ENCODE measurements at regions not wholly inside any gene's neighbourhood (a gene's known extent, or its start where the extent isn't known, plus 50 kb on each side); places are given as distances from the start of the nearest gene placed in this dataset.

DNA sequence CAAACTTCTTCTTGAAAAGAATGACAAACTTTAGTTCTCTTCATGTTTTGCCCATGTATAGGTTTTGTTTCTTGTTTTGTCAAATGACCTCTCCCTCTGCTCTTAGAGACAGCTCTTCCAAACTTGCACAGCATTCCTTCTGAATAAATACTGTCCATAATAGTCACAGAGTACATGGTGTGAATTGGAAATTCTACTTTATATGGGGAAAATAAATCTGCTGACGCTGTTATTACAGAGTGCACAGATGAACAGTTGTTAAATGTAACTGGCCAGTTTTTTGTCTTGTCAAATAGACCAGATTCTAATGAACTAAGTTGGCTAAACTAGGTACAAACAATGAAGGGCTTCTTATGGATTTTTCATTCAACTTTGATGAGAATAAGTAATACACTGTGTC, 115.8 kb upstream of the DTNA start:
- H3K27ac ChIP-seq (ENCODE audit: low read depth, low read length), result peak overlapping the region; percentile 89
- H3K4me1 ChIP-seq (ENCODE audit: control insufficient read depth in 3 of 3, insufficient read depth in 3 of 3, low read length in 3 of 3), result peaks cover 10 to 21% (median 11%) of the 10 kb centered on the region in 3 donors
- H3K36me3 ChIP-seq (ENCODE audit: control insufficient read depth in 3 of 3, insufficient read depth in 3 of 3, low read length in 3 of 3), result peaks cover 0 to 3% (median 0%) of the 10 kb centered on the region in 3 donors
- H3K9ac ChIP-seq (ENCODE audit: low read depth in 1 of 3, low read length in 3 of 3), result peak overlapping the region; percentile 73 to 86 (median 81)
- no peaks in the 10 kb centered on the region for H3K9me3 ChIP-seq (ENCODE audit: control insufficient read depth in 3 of 3, low read length in 3 of 3)
- H3K27me3 ChIP-seq (ENCODE audit: control insufficient read depth in 3 of 3, insufficient read depth in 3 of 3, low read length in 3 of 3), result no peaks in the 10 kb centered on the region
- H3K4me3 ChIP-seq (ENCODE audit: low read length in 3 of 3), result peak overlapping the region; percentile 68 to 86 (median 68)

GRCh38 chr18:34595690-34596089, 114.4 kb upstream of the DTNA start:
- Histone ChIP-seq H3K9me3 (ENCODE audit: control insufficient read depth in 3 of 3, low read length in 3 of 3) (no peaks in the 10 kb centered on the region), H3K36me3 (ENCODE audit: control insufficient read depth in 3 of 3, insufficient read depth in 3 of 3, low read length in 3 of 3) (peaks cover 0 to 3% (median 0%) of the 10 kb centered on the region in 3 donors), H3K4me1 (ENCODE audit: control insufficient read depth in 3 of 3, insufficient read depth in 3 of 3, low read length in 3 of 3) (peaks cover 8 to 22% (median 11%) of the 10 kb centered on the region in 3 donors), H3K9ac (ENCODE audit: low read depth in 1 of 3, low read length in 3 of 3) (peak overlapping the region; percentile 73 to 86 (median 81)), H3K27ac (ENCODE audit: low read depth, low read length) (peak overlapping the region; percentile 89), H3K4me3 (ENCODE audit: low read length in 3 of 3) (peak overlapping the region in 2 of 3 donors; percentile 22 to 39), H3K27me3 (ENCODE audit: control insufficient read depth in 3 of 3, insufficient read depth in 3 of 3, low read length in 3 of 3) (no peaks in the 10 kb centered on the region)

- no peak overlapping the region for H3K9ac ChIP-seq (ENCODE audit: low read depth in 1 of 3, low read length in 3 of 3)
- no peaks in the 10 kb centered on the region for H3K9me3 ChIP-seq (ENCODE audit: control insufficient read depth in 3 of 3, low read length in 3 of 3)
- H3K36me3 ChIP-seq (ENCODE audit: control insufficient read depth in 3 of 3, insufficient read depth in 3 of 3, low read length in 3 of 3), result peaks cover 0 to 3% (median 0%) of the 10 kb centered on the region in 3 donors
- H3K27ac ChIP-seq (ENCODE audit: low read depth, low read length), result peak overlapping the region; percentile 20
- peaks cover 10 to 28% (median 21%) of the 10 kb centered on the region in 3 donors for H3K4me1 ChIP-seq (ENCODE audit: control insufficient read depth in 3 of 3, insufficient read depth in 3 of 3, low read length in 3 of 3)
- H3K27me3 ChIP-seq (ENCODE audit: control insufficient read depth in 3 of 3, insufficient read depth in 3 of 3, low read length in 3 of 3), result no peaks in the 10 kb centered on the region
- H3K4me3 ChIP-seq (ENCODE audit: low read length in 3 of 3), result no peak overlapping the region
Measured at GRCh38 chr18:34598120-34598635, 111.9 kb upstream of the DTNA start.

DNA sequence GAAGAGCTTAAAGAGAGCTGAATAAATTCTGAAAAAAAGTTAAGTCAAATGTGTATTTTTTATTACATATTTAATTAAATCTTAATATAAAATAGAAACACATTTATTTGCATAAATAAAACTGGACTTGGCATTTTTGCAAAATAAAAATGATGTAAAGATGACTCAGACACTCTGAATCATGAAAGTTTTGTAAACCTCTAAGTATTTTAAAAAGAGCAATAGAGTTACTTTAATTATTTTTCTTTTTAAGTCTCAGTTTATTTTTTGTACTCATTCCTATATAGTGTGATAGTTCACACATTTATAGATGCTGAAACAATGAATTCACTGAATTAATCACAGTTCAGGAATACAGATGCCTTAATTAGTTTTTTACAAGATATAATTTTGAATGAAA, 109.9 kb upstream of the DTNA start:
- no peak overlapping the region for H3K27ac ChIP-seq (ENCODE audit: low read depth, low read length)
- H3K4me1 ChIP-seq (ENCODE audit: control insufficient read depth in 3 of 3, insufficient read depth in 3 of 3, low read length in 3 of 3), result peaks cover 10 to 31% (median 28%) of the 10 kb centered on the region in 3 donors
- H3K9me3 ChIP-seq (ENCODE audit: control insufficient read depth in 3 of 3, low read length in 3 of 3), result no peaks in the 10 kb centered on the region

GRCh38 chr18:34600874-34601656, 109.0 kb upstream of the DTNA start:
- H3K9me3 ChIP-seq (ENCODE audit: control insufficient read depth in 3 of 3, low read length in 3 of 3), result no peaks in the 10 kb centered on the region
- peaks cover 15 to 33% (median 29%) of the 10 kb centered on the region in 3 donors for H3K4me1 ChIP-seq (ENCODE audit: control insufficient read depth in 3 of 3, insufficient read depth in 3 of 3, low read length in 3 of 3)
- H3K4me3 ChIP-seq (ENCODE audit: low read length in 3 of 3), result no peak overlapping the region
- H3K36me3 ChIP-seq (ENCODE audit: control insufficient read depth in 3 of 3, insufficient read depth in 3 of 3, low read length in 3 of 3), result peaks cover 0 to 3% (median 0%) of the 10 kb centered on the region in 3 donors
- H3K27me3 ChIP-seq (ENCODE audit: control insufficient read depth in 3 of 3, insufficient read depth in 3 of 3, low read length in 3 of 3), result no peaks in the 10 kb centered on the region
- no peak overlapping the region for H3K9ac ChIP-seq (ENCODE audit: low read depth in 1 of 3, low read length in 3 of 3)
- H3K27ac ChIP-seq (ENCODE audit: low read depth, low read length), result peak overlapping the region; percentile 1

More for the DNA sequence above, 109.9 kb upstream of the DTNA start:
- no peak overlapping the region for H3K4me3 ChIP-seq (ENCODE audit: low read length in 3 of 3)
- peaks cover 0 to 3% (median 0%) of the 10 kb centered on the region in 3 donors for H3K36me3 ChIP-seq (ENCODE audit: control insufficient read depth in 3 of 3, insufficient read depth in 3 of 3, low read length in 3 of 3)
- no peak overlapping the region for H3K9ac ChIP-seq (ENCODE audit: low read depth in 1 of 3, low read length in 3 of 3)
- no peaks in the 10 kb centered on the region for H3K27me3 ChIP-seq (ENCODE audit: control insufficient read depth in 3 of 3, insufficient read depth in 3 of 3, low read length in 3 of 3)

DNA sequence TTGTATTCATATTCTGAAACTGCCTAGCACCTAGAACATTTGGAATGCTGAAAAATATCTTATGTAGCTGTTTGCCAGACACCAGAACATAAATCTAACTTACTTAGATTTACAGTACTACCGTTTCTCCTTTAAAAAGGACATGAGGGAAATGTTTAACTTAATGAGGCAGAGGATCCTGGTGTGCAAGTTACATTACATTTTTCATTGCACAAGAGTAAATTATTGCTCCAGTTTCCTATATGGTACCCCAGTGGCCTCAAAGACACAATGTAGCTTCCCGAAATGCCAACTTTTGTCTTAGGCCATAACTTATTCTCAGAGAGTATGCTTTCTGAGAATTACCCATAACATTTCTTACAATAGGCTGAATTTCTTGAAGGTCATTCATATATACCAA, 105.5 kb upstream of the DTNA start:
- H3K27ac ChIP-seq (ENCODE audit: low read depth, low read length), result no peak overlapping the region
- H3K4me1 ChIP-seq (ENCODE audit: control insufficient read depth in 3 of 3, insufficient read depth in 3 of 3, low read length in 3 of 3), result peaks cover 24 to 47% (median 33%) of the 10 kb centered on the region in 3 donors
- H3K36me3 ChIP-seq (ENCODE audit: control insufficient read depth in 3 of 3, insufficient read depth in 3 of 3, low read length in 3 of 3), result no peaks in the 10 kb centered on the region
- H3K9ac ChIP-seq (ENCODE audit: low read depth in 1 of 3, low read length in 3 of 3), result no peak overlapping the region
- no peaks in the 10 kb centered on the region for H3K27me3 ChIP-seq (ENCODE audit: control insufficient read depth in 3 of 3, insufficient read depth in 3 of 3, low read length in 3 of 3)
- H3K4me3 ChIP-seq (ENCODE audit: low read length in 3 of 3), result no peak overlapping the region
- H3K9me3 ChIP-seq (ENCODE audit: control insufficient read depth in 3 of 3, low read length in 3 of 3), result no peaks in the 10 kb centered on the region

DNA sequence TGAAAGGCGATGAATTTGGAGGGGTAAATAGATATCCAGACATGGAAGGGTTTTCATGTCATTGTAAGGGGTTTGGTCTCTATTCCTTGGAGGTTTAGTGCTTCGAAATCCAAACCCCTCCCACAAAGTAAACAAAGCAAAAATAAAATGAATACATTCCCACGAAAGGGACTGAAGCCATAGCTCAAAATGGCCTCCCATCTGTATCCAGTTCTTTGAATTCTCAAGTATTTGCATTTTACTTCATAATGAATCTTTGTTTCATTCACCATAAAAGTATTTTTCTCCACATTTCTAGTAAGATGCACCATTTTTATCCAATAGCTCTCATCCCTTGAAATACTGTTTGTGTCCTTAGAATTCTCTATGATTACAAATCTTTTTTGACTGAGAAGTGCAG, 103.2 kb upstream of the DTNA start:
- H3K27ac ChIP-seq (ENCODE audit: low read depth, low read length), result no peak overlapping the region
- H3K4me1 ChIP-seq (ENCODE audit: control insufficient read depth in 3 of 3, insufficient read depth in 3 of 3, low read length in 3 of 3), result peaks cover 21 to 34% (median 29%) of the 10 kb centered on the region in 3 donors

DNA sequence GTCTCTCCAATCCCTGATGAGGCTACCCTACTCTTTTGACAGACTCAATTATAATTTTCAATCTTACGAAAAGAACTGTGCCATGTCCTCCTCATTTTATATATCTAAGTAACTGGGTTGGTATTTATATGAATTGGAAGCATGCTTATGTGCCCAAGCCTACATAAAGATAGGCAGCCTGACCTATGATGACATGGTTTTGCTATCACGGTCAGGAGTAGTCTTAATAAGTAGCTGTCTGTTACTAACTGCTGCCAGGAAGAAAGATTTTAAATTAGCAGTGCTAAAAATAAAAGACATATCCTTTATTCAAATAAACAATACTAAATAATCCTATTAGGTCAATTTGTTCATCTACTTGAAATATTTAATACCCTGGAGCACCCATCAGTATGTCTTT, 102.0 kb upstream of the DTNA start:
- H3K27ac ChIP-seq (ENCODE audit: low read depth, low read length), result peak overlapping the region; percentile 16
- peak overlapping the region in 2 of 3 donors; percentile 0 to 6 for H3K9ac ChIP-seq (ENCODE audit: low read depth in 1 of 3, low read length in 3 of 3)
- H3K9me3 ChIP-seq (ENCODE audit: control insufficient read depth in 3 of 3, low read length in 3 of 3), result no peaks in the 10 kb centered on the region
- H3K4me3 ChIP-seq (ENCODE audit: low read length in 3 of 3), result no peak overlapping the region
- H3K36me3 ChIP-seq (ENCODE audit: control insufficient read depth in 3 of 3, insufficient read depth in 3 of 3, low read length in 3 of 3), result no peaks in the 10 kb centered on the region
- H3K4me1 ChIP-seq (ENCODE audit: control insufficient read depth in 3 of 3, insufficient read depth in 3 of 3, low read length in 3 of 3), result peaks cover 26 to 35% (median 33%) of the 10 kb centered on the region in 3 donors
- H3K27me3 ChIP-seq (ENCODE audit: control insufficient read depth in 3 of 3, insufficient read depth in 3 of 3, low read length in 3 of 3), result no peaks in the 10 kb centered on the region

More for the DNA sequence above, 103.2 kb upstream of the DTNA start:
- Histone ChIP-seq H3K27me3 (ENCODE audit: control insufficient read depth in 3 of 3, insufficient read depth in 3 of 3, low read length in 3 of 3) (no peaks in the 10 kb centered on the region), H3K4me3 (ENCODE audit: low read length in 3 of 3) (no peak overlapping the region), H3K36me3 (ENCODE audit: control insufficient read depth in 3 of 3, insufficient read depth in 3 of 3, low read length in 3 of 3) (no peaks in the 10 kb centered on the region), H3K9me3 (ENCODE audit: control insufficient read depth in 3 of 3, low read length in 3 of 3) (no peaks in the 10 kb centered on the region), H3K9ac (ENCODE audit: low read depth in 1 of 3, low read length in 3 of 3) (no peak overlapping the region)

GRCh38 chr18:34609986-34610648, 100.0 kb upstream of the DTNA start:
- Histone ChIP-seq H3K36me3 (ENCODE audit: control insufficient read depth in 3 of 3, insufficient read depth in 3 of 3, low read length in 3 of 3) (no peaks in the 10 kb centered on the region), H3K4me3 (ENCODE audit: low read length in 3 of 3) (no peak overlapping the region), H3K27me3 (ENCODE audit: control insufficient read depth in 3 of 3, insufficient read depth in 3 of 3, low read length in 3 of 3) (no peaks in the 10 kb centered on the region), H3K9ac (ENCODE audit: low read depth in 1 of 3, low read length in 3 of 3) (no peak overlapping the region), H3K27ac (ENCODE audit: low read depth, low read length) (no peak overlapping the region), H3K4me1 (ENCODE audit: control insufficient read depth in 3 of 3, insufficient read depth in 3 of 3, low read length in 3 of 3) (peaks cover 24 to 35% (median 26%) of the 10 kb centered on the region in 3 donors), H3K9me3 (ENCODE audit: control insufficient read depth in 3 of 3, low read length in 3 of 3) (no peaks in the 10 kb centered on the region)

GRCh38 chr18:34611904-34612303, 98.2 kb upstream of the DTNA start:
- no peaks in the 10 kb centered on the region for H3K36me3 ChIP-seq (ENCODE audit: control insufficient read depth in 3 of 3, insufficient read depth in 3 of 3, low read length in 3 of 3)
- peaks cover 13 to 24% (median 21%) of the 10 kb centered on the region in 3 donors for H3K4me1 ChIP-seq (ENCODE audit: control insufficient read depth in 3 of 3, insufficient read depth in 3 of 3, low read length in 3 of 3)
- no peaks in the 10 kb centered on the region for H3K9me3 ChIP-seq (ENCODE audit: control insufficient read depth in 3 of 3, low read length in 3 of 3)
- no peaks in the 10 kb centered on the region for H3K27me3 ChIP-seq (ENCODE audit: control insufficient read depth in 3 of 3, insufficient read depth in 3 of 3, low read length in 3 of 3)
- no peak overlapping the region for H3K4me3 ChIP-seq (ENCODE audit: low read length in 3 of 3)
- no peak overlapping the region for H3K9ac ChIP-seq (ENCODE audit: low read depth in 1 of 3, low read length in 3 of 3)
- H3K27ac ChIP-seq (ENCODE audit: low read depth, low read length), result peak overlapping the region; percentile 32

Data from skeletal muscle tissue (tissue), 3 donors.